ENCODE measurements at regions not wholly inside any gene's neighbourhood (a gene's known extent, or its start where the extent isn't known, plus 50 kb on each side); places are given as distances from the start of the nearest gene placed in this dataset.

GRCh38 chr5:56595566-56595965, 219.8 kb upstream of the MAP3K1 start:
- TF ChIP-seq CTCF (conservative IDR thresholded peaks at IDR 0.05; ENCODE audit: low read depth, low read length) (no peak), EZH2 (IDR thresholded peaks at IDR 0.05; ENCODE audit: borderline replicate concordance, low read depth, low read length, poor library complexity, severe bottlenecking) (no peak)
